HFF-Myc (cell line): ENCODE measurements at regions not wholly inside any gene's neighbourhood (a gene's known extent, or its start where the extent isn't known, plus 50 kb on each side); places are given as distances from the start of the nearest gene placed in this dataset.

Experiments
- DNase-seq: peaks from one replicate; pipeline ENCODE4 v3.0.0-alpha.2; 2011; ENCODE audit warnings: low read depth; ENCODE audit errors: extremely low read depth
- H3K4me3 ChIP-seq: replicated peaks from 2 replicates; pipeline ENCODE4 v1.5.1; 2011; ENCODE audit warnings: low read depth, mild to moderate bottlenecking, control low read depth, low read length
- CTCF ChIP-seq: IDR thresholded peaks from 2 replicates; pipeline ENCODE4 v1.5.1; 2012; ENCODE audit warnings: mild to moderate bottlenecking, low read depth, low read length, control low read depth; ENCODE audit errors: missing control alignments

GRCh38 chr9:74255489-74255984 lies 241.6 kb upstream of the RORB start:
- no peak for TF ChIP-seq CTCF
- no peak for DNase-seq
- no peak overlapping the region for H3K4me3 ChIP-seq

DNA sequence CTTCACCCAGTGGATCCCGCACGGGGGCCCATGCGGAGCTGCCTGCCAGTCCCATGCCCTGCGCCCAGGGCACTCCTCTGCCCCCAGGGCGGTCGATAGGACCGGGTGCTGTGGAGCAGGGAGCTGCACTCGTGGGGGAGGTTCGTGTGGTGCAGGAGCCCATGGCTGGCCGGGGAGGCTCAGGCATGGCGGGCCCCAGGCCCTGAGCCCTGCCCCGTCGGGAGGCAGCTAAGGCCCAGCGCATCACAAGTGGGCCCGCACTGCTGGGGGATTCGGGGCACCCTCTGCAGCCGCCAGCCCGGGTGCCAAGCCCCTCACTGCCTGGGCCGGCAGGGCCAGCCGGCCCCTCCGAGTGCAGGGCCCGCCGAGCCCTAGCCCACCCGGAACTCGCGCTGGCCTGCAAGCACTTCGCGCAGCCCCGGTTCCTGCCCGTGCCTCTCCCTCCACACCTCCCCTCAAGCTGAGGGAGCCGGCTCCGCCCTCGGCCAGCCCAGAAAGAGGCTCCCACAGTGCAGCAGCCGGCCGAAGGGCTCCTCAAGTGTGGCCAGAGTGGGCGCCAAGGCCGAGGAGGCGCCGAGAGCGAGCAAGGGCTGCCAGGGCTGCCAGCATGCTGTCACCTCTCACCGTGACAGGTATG lies 221.1 kb upstream of the RORB start:
- DNase-seq: no peak
- no peak overlapping the region for H3K4me3 ChIP-seq
- no peak for TF ChIP-seq CTCF

DNA sequence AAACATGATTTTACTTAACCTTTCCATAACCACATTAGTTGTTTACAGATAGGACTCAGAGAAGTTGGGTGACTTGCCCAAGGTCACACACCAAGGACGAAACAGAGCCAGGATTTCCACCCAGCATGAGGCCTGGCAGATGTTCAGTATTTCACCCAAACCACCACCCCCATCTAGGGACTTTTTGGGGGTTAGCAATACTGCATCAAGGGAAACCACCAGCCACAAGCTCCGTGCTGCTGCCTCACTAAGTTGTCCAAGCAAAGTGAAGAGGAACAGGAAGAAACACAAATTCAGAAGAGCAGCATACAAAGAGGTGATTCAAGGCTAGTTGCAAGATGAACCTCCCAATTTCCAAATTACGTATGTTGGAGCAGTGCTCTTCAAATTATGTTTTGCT lies 219.6 kb upstream of the RORB start:
- DNase-seq: no peak

GRCh38 chr9:74281674-74282073 lies 215.5 kb upstream of the RORB start:
- no peak overlapping the region for H3K4me3 ChIP-seq
- DNase-seq: no peak
- no peak for TF ChIP-seq CTCF

More for the DNA sequence above, 219.6 kb upstream of the RORB start:
- no peak overlapping the region for H3K4me3 ChIP-seq
- TF ChIP-seq CTCF: no peak

DNA sequence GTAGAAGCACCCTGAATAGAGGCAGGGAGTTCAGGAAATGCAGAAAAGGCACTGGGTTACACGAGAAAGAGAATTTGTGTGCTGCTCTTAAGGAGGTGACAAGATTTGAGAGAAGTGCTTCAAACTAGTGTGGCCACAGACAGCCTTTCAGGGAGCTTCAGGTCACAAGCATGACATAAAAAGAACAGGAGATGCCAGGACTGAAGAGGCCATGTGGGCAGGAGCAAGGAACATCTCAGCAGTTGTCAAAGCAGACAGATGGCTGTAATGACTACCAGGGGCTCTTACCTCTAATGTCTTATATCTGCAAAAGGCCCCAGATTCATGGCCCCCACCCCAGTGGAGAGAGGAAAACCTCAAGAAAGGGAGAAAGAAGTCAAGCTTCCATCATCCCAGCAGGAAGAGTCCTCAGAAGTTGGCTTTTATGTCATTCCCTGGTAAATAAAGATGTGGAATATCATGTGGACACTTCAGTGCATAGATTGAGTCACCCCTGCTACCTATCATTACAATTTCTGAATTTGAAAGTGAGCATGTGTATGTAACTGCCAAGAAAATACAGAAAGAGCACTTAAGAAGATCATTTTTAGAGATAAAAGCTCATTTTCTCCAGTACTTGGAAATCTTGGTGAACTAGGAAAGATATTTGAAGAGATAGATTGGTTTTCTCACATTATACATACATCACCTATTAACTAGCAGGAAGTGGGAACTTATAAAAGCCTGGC lies 214.4 kb upstream of the RORB start:
- no peak overlapping the region for H3K4me3 ChIP-seq
- TF ChIP-seq CTCF: no peak
- no peak for DNase-seq

GRCh38 chr9:74284581-74285450 lies 212.3 kb upstream of the RORB start:
- H3K4me3 ChIP-seq: no peak overlapping the region
- no peak for DNase-seq
- no peak for TF ChIP-seq CTCF
